ENCODE measurements at regions not wholly inside any gene's neighbourhood (a gene's known extent, or its start where the extent isn't known, plus 50 kb on each side); places are given as distances from the start of the nearest gene placed in this dataset.

- TF ChIP-seq ZBTB17 (tag by site-specific recombination; IDR thresholded peaks at IDR 0.05) = peak; percentile 49
- TF ChIP-seq, protein P1, sequence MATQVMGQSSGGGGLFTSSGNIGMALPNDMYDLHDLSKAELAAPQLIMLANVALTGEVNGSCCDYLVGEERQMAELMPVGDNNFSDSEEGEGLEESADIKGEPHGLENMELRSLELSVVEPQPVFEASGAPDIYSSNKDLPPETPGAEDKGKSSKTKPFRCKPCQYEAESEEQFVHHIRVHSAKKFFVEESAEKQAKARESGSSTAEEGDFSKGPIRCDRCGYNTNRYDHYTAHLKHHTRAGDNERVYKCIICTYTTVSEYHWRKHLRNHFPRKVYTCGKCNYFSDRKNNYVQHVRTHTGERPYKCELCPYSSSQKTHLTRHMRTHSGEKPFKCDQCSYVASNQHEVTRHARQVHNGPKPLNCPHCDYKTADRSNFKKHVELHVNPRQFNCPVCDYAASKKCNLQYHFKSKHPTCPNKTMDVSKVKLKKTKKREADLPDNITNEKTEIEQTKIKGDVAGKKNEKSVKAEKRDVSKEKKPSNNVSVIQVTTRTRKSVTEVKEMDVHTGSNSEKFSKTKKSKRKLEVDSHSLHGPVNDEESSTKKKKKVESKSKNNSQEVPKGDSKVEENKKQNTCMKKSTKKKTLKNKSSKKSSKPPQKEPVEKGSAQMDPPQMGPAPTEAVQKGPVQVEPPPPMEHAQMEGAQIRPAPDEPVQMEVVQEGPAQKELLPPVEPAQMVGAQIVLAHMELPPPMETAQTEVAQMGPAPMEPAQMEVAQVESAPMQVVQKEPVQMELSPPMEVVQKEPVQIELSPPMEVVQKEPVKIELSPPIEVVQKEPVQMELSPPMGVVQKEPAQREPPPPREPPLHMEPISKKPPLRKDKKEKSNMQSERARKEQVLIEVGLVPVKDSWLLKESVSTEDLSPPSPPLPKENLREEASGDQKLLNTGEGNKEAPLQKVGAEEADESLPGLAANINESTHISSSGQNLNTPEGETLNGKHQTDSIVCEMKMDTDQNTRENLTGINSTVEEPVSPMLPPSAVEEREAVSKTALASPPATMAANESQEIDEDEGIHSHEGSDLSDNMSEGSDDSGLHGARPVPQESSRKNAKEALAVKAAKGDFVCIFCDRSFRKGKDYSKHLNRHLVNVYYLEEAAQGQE (tag by site-specific recombination; IDR thresholded peaks at IDR 0.05) = no peak
Measured at GRCh38 chr15:67968564-67968963, 85.6 kb upstream of the PIAS1 start (continued).

DNA sequence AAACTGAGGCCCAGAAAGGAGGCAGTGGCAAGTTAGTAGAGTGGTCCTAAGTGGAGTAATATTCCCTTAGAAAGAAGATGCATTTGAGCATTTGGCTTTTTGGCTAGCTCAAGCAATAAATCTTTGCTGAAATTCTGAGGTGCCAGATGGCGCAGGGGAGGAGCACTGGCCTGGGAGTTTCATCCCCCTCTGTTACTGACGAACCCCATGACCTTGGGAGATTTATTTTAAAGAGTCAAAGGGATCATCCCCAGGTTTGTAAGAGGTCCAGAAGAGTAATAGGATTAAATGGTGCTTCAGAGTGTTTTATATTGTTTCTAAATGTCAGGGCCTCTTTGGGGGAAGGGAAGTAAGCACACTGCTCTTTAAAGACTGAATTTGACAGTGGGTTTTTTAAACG lies 85.1 kb upstream of the PIAS1 start:
- H3K27ac ChIP-seq (ENCODE audit: extremely low read depth, low read depth, low read length) = no peak overlapping the region
- no peaks in the 10 kb centered on the region for H3K36me3 ChIP-seq (ENCODE audit: control insufficient read depth in 2 of 2, insufficient read depth in 1 of 2, low read length in 2 of 2)
- ChIA-PET POLR2A (interaction anchor here (0.5 to 1.4 kb wide), 3 partner anchors 30 to 187 kb away, joined by 3 to 12 read pairs (median 5); no protein-coding TSS in a partner anchor), CTCF (interaction anchor here (1.7 kb wide), 1 partner anchor 106 kb away, joined by 6 read pairs; no protein-coding TSS in a partner anchor)
- TF ChIP-seq ZNF514 (tag by site-specific recombination; IDR thresholded peaks at IDR 0.05) = no peak
- TF ChIP-seq ZNF133 (tag by site-specific recombination; IDR thresholded peaks at IDR 0.05) = no peak
- no peak for TF ChIP-seq ZBTB7A (tag by site-specific recombination; IDR thresholded peaks at IDR 0.05; ENCODE audit: low read depth)
- no peak for TF ChIP-seq ZNF777 (tag by site-specific recombination; IDR thresholded peaks at IDR 0.05; ENCODE audit: borderline replicate concordance)
- no peaks in the 10 kb centered on the region for H3K9me3 ChIP-seq (ENCODE audit: control insufficient read depth, insufficient read depth, low read depth, low read length)
- H3K4me1 ChIP-seq (ENCODE audit: control insufficient read depth, insufficient read depth, low read length) = no peaks in the 10 kb centered on the region; the same call in none of the 2 replicates
- no peak overlapping the region for H3K4me3 ChIP-seq (ENCODE audit: low read depth, low read length)

DNA sequence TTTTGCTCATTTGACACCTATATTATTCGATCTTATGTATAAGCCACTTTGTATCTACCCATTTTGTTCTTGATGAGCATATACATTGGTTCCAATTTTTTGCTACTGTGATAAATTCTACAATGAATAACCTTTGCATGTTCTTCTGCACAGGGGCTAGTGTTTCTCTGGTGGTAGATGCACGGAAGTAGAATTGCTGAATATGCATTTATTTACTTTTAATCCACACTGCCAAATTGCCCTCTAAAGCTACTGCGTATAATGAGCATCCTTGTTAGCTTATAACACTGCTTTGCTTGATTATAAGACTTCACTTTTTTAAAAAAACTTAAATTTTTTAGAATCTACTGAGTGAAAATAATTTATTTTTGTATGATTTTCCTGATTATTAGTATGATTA lies 84.2 kb upstream of the PIAS1 start:
- no peaks in the 10 kb centered on the region for H3K9me3 ChIP-seq (ENCODE audit: control insufficient read depth, insufficient read depth, low read depth, low read length)
- H3K4me3 ChIP-seq (ENCODE audit: low read depth, low read length) = no peak overlapping the region
- no peaks in the 10 kb centered on the region; the same call in none of the 2 replicates for H3K4me1 ChIP-seq (ENCODE audit: control insufficient read depth, insufficient read depth, low read length)
- ChIA-PET CTCF (no interaction called here), POLR2A (no interaction called here)
- no peaks in the 10 kb centered on the region for H3K36me3 ChIP-seq (ENCODE audit: control insufficient read depth in 2 of 2, insufficient read depth in 1 of 2, low read length in 2 of 2)
- H3K27ac ChIP-seq (ENCODE audit: extremely low read depth, low read depth, low read length) = no peak overlapping the region
- TF ChIP-seq AEBP2 (tag by site-specific recombination; IDR thresholded peaks at IDR 0.05; ENCODE audit: borderline replicate concordance) (no peak), IKZF3 (tag by site-specific recombination; IDR thresholded peaks at IDR 0.05) (no peak), BCL11A (tag by site-specific recombination; IDR thresholded peaks at IDR 0.05; ENCODE audit: low read depth) (no peak), ZNF324 (tag by site-specific recombination; IDR thresholded peaks at IDR 0.05) (no peak), ZNF138 (tag by site-specific recombination; IDR thresholded peaks at IDR 0.05; ENCODE audit: borderline replicate concordance) (no peak), BCL6B (tag by site-specific recombination; IDR thresholded peaks at IDR 0.05) (no peak), ZNF521 (tag by site-specific recombination; IDR thresholded peaks at IDR 0.05) (no peak), ZNF175 (tag by site-specific recombination; IDR thresholded peaks at IDR 0.05) (no peak), INSM2 (tag by site-specific recombination; IDR thresholded peaks at IDR 0.05) (no peak), SCRT2 (tag by site-specific recombination; IDR thresholded peaks at IDR 0.05) (no peak), ZNF785 (tag by site-specific recombination; IDR thresholded peaks at IDR 0.05) (no peak), ZBTB7A (tag by site-specific recombination; IDR thresholded peaks at IDR 0.05; ENCODE audit: low read depth) (no peak)
- TF ChIP-seq, protein P2, sequence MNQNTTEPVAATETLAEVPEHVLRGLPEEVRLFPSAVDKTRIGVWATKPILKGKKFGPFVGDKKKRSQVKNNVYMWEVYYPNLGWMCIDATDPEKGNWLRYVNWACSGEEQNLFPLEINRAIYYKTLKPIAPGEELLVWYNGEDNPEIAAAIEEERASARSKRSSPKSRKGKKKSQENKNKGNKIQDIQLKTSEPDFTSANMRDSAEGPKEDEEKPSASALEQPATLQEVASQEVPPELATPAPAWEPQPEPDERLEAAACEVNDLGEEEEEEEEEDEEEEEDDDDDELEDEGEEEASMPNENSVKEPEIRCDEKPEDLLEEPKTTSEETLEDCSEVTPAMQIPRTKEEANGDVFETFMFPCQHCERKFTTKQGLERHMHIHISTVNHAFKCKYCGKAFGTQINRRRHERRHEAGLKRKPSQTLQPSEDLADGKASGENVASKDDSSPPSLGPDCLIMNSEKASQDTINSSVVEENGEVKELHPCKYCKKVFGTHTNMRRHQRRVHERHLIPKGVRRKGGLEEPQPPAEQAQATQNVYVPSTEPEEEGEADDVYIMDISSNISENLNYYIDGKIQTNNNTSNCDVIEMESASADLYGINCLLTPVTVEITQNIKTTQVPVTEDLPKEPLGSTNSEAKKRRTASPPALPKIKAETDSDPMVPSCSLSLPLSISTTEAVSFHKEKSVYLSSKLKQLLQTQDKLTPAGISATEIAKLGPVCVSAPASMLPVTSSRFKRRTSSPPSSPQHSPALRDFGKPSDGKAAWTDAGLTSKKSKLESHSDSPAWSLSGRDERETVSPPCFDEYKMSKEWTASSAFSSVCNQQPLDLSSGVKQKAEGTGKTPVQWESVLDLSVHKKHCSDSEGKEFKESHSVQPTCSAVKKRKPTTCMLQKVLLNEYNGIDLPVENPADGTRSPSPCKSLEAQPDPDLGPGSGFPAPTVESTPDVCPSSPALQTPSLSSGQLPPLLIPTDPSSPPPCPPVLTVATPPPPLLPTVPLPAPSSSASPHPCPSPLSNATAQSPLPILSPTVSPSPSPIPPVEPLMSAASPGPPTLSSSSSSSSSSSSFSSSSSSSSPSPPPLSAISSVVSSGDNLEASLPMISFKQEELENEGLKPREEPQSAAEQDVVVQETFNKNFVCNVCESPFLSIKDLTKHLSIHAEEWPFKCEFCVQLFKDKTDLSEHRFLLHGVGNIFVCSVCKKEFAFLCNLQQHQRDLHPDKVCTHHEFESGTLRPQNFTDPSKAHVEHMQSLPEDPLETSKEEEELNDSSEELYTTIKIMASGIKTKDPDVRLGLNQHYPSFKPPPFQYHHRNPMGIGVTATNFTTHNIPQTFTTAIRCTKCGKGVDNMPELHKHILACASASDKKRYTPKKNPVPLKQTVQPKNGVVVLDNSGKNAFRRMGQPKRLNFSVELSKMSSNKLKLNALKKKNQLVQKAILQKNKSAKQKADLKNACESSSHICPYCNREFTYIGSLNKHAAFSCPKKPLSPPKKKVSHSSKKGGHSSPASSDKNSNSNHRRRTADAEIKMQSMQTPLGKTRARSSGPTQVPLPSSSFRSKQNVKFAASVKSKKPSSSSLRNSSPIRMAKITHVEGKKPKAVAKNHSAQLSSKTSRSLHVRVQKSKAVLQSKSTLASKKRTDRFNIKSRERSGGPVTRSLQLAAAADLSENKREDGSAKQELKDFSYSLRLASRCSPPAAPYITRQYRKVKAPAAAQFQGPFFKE (tag by site-specific recombination; IDR thresholded peaks at IDR 0.05; ENCODE audit: borderline replicate concordance) = no peak

Data from HEK293 (cell line).